Immature natural killer cell (primary cell): ENCODE measurements at regions not wholly inside any gene's neighbourhood (a gene's known extent, or its start where the extent isn't known, plus 50 kb on each side); places are given as distances from the start of the nearest gene placed in this dataset.
"Not testable (repeated sequence)": the region's sequence is repeated elsewhere in the genome, so short reads cannot be mapped to it uniquely, and the experiment has no call there.

ENCODE experiments used
- DNase-seq, 3 donors: peaks; one replicate each; pipeline ENCODE4 v3.0.0; 2022; ENCODE audit warnings: mixed read lengths in 1 of 3
- H3K27ac Mint-ChIP-seq, 6 donors: one replicate each; pipeline ENCODE4 v1.8.0; 2020; ENCODE audit warnings: mixed read lengths in 6 of 6, mild to moderate bottlenecking in 5 of 6, inconsistent platforms in 4 of 6, moderate library complexity in 3 of 6
- H3K27me3 Mint-ChIP-seq, 3 donors: one replicate each; pipeline ENCODE4 v1.8.0; 2020 to 2021; ENCODE audit warnings: low read depth in 3 of 3, mild to moderate bottlenecking in 3 of 3, mixed read lengths in 3 of 3, moderate library complexity in 3 of 3, inconsistent platforms in 1 of 3
- H3K36me3 Mint-ChIP-seq, 3 donors: one replicate each; pipeline ENCODE4 v1.8.0; 2020; ENCODE audit warnings: mixed read lengths in 3 of 3, inconsistent platforms in 2 of 3, mild to moderate bottlenecking in 2 of 3
- H3K4me1 Mint-ChIP-seq, 2 donors: one replicate each; pipeline ENCODE4 v1.8.0; 2020; ENCODE audit warnings: inconsistent platforms in 2 of 2, mild to moderate bottlenecking in 2 of 2, mixed read lengths in 2 of 2, moderate library complexity in 1 of 2
- H3K4me3 Mint-ChIP-seq, 5 donors: one replicate each; pipeline ENCODE4 v1.8.0; 2020; ENCODE audit warnings: mild to moderate bottlenecking in 5 of 5, mixed read lengths in 5 of 5, inconsistent platforms in 3 of 5, moderate library complexity in 3 of 5
- H3K9me3 Mint-ChIP-seq, 6 donors: one replicate each; pipeline ENCODE4 v1.8.0; 2020; ENCODE audit warnings: mild to moderate bottlenecking in 6 of 6, mixed read lengths in 6 of 6, inconsistent platforms in 4 of 6, moderate library complexity in 3 of 6

DNA sequence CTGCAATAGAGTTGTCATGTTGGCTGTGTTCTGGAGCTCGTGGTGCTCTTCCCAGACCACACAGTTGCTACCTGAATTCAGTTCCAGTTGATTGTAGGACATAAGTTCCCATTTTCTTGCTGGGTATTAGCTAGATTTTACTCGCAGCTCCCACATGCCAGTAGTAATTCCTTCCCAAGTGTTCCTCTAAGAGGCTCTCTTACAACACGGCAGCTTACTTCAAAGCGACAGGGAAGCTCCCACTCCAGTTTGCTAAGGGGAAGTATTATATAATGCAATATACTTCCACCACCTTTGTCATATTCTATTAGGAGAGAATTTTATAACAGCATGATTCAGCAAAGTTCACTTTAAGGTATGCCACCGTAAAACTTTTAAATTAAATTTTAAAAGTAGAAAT, 623.0 kb downstream of the SLCO4C1 start:
- no peak for DNase-seq
- Mint-ChIP-seq H3K4me3 (no peak overlapping the region), H3K27ac (no peak overlapping the region), H3K27me3 (no peaks in the 10 kb centered on the region), H3K9me3 (no peaks in the 10 kb centered on the region), H3K4me1 (no peaks in the 10 kb centered on the region), H3K36me3 (no peaks in the 10 kb centered on the region)

GRCh38 chr5:101664071-101664791, 631.9 kb downstream of the SLCO4C1 start:
- Mint-ChIP-seq H3K4me3 (no peak overlapping the region), H3K4me1 (no peaks in the 10 kb centered on the region), H3K9me3 (peaks cover 0 to 4% (median 0%) of the 10 kb centered on the region in 6 donors), H3K27ac (no peak overlapping the region), H3K36me3 (no peaks in the 10 kb centered on the region), H3K27me3 (no peaks in the 10 kb centered on the region)
- no peak for DNase-seq

DNA sequence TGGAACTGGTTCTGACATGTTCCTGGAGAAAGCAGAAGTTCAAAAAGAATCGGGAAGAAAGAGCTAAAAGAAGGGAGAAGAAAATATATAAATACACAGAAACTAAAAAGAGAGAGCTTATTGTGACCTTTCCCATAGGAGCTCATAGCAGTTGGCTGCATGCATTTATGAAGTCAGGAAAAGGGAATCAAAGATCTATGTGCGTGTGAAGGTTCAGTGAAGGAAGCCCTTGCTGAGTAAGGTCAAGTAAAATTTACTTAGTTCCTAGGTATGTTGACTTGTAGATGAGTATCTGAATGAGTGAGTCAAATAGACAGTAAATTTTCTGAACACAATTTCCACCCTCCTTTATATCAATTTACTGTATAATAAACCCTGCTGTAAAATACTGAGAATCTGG, 632.5 kb downstream of the SLCO4C1 start:
- Mint-ChIP-seq H3K27me3 (no peaks in the 10 kb centered on the region), H3K4me1 (no peaks in the 10 kb centered on the region), H3K4me3 (no peak overlapping the region), H3K27ac (no peak overlapping the region), H3K9me3 (peaks cover 0 to 4% (median 0%) of the 10 kb centered on the region in 6 donors), H3K36me3 (no peaks in the 10 kb centered on the region)
- DNase-seq: no peak

DNA sequence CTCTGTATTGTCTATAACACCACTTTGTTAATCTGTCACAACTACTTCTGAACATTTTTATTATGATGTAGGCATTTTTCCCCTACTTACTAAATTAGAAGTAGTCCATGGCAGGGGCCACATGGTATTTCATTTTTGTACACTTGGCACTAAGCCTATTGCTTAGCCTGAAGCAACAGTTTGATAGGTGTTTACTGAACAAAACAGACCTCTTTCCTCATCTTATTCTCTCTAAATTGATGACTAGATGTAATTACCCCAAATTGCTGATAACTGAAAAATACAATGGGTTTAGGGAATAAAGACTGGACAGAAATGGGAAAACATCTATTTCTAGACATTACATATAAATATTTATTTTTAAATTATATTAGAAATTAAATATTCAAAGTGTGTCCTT, 633.8 kb downstream of the SLCO4C1 start:
- Mint-ChIP-seq H3K9me3 (peaks cover 0 to 4% (median 0%) of the 10 kb centered on the region in 6 donors), H3K27ac (no peak overlapping the region), H3K4me1 (no peaks in the 10 kb centered on the region), H3K36me3 (no peaks in the 10 kb centered on the region), H3K27me3 (peaks cover 0 to 1% (median 0%) of the 10 kb centered on the region in 3 donors), H3K4me3 (no peak overlapping the region)
- DNase-seq: no peak

- no peak overlapping the region for H3K4me3 Mint-ChIP-seq
- H3K4me1 Mint-ChIP-seq: no peaks in the 10 kb centered on the region
- H3K36me3 Mint-ChIP-seq: no peaks in the 10 kb centered on the region
- no peak overlapping the region for H3K27ac Mint-ChIP-seq
- H3K27me3 Mint-ChIP-seq: peaks cover 0 to 2% (median 1%) of the 10 kb centered on the region in 3 donors
- DNase-seq: no peak
- peaks cover 0 to 4% (median 1%) of the 10 kb centered on the region in 6 donors for H3K9me3 Mint-ChIP-seq
Observed at GRCh38 chr5:101658433-101658832, 637.7 kb downstream of the SLCO4C1 start.

GRCh38 chr5:101653996-101654395, 642.1 kb downstream of the SLCO4C1 start:
- Mint-ChIP-seq H3K27me3 (peaks cover 0 to 3% (median 1%) of the 10 kb centered on the region in 3 donors), H3K4me1 (no peaks in the 10 kb centered on the region), H3K36me3 (no peaks in the 10 kb centered on the region), H3K27ac (no peak overlapping the region), H3K4me3 (no peak overlapping the region), H3K9me3 (peaks cover 0 to 4% (median 1%) of the 10 kb centered on the region in 6 donors)
- DNase-seq: no peak

GRCh38 chr5:101647861-101648260, 648.2 kb downstream of the SLCO4C1 start:
- Mint-ChIP-seq H3K27me3 (peaks cover 0 to 2% (median 0%) of the 10 kb centered on the region in 3 donors), H3K4me1 (no peaks in the 10 kb centered on the region), H3K9me3 (no peaks in the 10 kb centered on the region), H3K4me3 (no peak overlapping the region), H3K27ac (no peak overlapping the region), H3K36me3 (no peaks in the 10 kb centered on the region)
- no peak for DNase-seq

GRCh38 chr5:101643794-101644193, 652.3 kb downstream of the SLCO4C1 start:
- no peak for DNase-seq
- no peak overlapping the region for H3K27ac Mint-ChIP-seq
- H3K9me3 Mint-ChIP-seq: no peaks in the 10 kb centered on the region
- H3K4me1 Mint-ChIP-seq: no peaks in the 10 kb centered on the region
- H3K36me3 Mint-ChIP-seq: no peaks in the 10 kb centered on the region
- no peaks in the 10 kb centered on the region for H3K27me3 Mint-ChIP-seq
- H3K4me3 Mint-ChIP-seq: no peak overlapping the region

GRCh38 chr5:101637599-101637998, 658.5 kb downstream of the SLCO4C1 start:
- peaks cover 0 to 2% (median 0%) of the 10 kb centered on the region in 3 donors for H3K27me3 Mint-ChIP-seq
- H3K4me1 Mint-ChIP-seq: no peaks in the 10 kb centered on the region
- DNase-seq: no peak
- no peaks in the 10 kb centered on the region for H3K36me3 Mint-ChIP-seq
- H3K4me3 Mint-ChIP-seq: no peak overlapping the region
- H3K9me3 Mint-ChIP-seq: peaks cover 0 to 3% (median 0%) of the 10 kb centered on the region in 6 donors
- H3K27ac Mint-ChIP-seq: no peak overlapping the region

GRCh38 chr5:101627770-101628169, 668.3 kb downstream of the SLCO4C1 start:
- peaks cover 0 to 12% (median 6%) of the 10 kb centered on the region in 6 donors for H3K9me3 Mint-ChIP-seq
- not testable (repeated sequence) for H3K36me3 Mint-ChIP-seq, DNase-seq, H3K4me1 Mint-ChIP-seq, H3K4me3 Mint-ChIP-seq, H3K27me3 Mint-ChIP-seq, H3K27ac Mint-ChIP-seq

GRCh38 chr5:101626572-101626971, 669.5 kb downstream of the SLCO4C1 start:
- Mint-ChIP-seq H3K27ac (no peak overlapping the region), H3K27me3 (peaks cover 0 to 2% (median 0%) of the 10 kb centered on the region in 3 donors), H3K36me3 (no peaks in the 10 kb centered on the region), H3K4me3 (no peak overlapping the region), H3K4me1 (no peaks in the 10 kb centered on the region), H3K9me3 (peaks cover 0 to 8% (median 4%) of the 10 kb centered on the region in 6 donors)
- no peak for DNase-seq

DNA sequence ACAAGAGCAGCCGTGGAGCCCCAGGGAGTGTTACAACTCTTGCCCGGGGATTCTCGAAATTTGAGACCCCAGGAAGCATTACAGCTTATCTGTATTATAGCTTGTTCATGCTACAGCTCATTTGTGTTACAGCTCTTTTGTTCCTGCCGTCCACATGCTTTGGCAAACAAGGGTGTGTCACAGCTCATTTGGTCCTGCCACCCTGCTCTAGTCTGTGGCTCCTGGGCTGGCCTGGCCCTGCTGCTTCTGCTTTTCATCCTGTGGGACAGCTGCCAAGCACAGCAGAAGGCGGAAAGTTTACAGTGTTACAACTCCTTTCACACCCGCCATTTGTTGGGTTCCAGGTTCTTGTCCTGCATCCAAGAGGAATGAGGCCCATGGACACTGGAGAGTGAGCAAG, 685.0 kb downstream of the SLCO4C1 start:
- DNase-seq: no peak
- Mint-ChIP-seq H3K4me1 (no peaks in the 10 kb centered on the region), H3K27ac (no peak overlapping the region), H3K9me3 (peaks cover 0 to 8% (median under 1%) of the 10 kb centered on the region in 6 donors), H3K27me3 (peaks cover 0 to 1% (median 0%) of the 10 kb centered on the region in 3 donors), H3K4me3 (no peak overlapping the region), H3K36me3 (no peaks in the 10 kb centered on the region)

DNA sequence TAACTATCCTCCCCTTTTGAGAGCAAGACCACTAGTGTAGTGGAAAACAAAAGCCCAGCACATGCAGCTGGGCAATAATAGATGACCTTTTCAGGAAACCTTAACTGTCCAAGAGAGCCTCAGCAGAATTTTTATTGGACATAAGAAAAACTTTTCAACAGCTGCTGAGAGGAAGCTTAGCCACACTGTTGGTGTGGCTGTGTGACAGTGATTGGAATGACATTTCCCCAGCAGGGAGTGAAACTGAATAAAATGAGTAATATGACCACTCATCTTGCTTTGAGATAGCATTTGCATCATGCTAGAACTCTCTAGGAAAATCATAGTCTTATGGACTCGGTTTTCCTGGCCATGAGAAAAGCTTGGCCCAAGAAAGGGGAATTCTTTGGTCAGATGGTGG, 687.8 kb downstream of the SLCO4C1 start:
- H3K9me3 Mint-ChIP-seq: peaks cover 0 to 4% (median 0%) of the 10 kb centered on the region in 6 donors
- no peak overlapping the region for H3K27ac Mint-ChIP-seq
- DNase-seq: no peak
- no peaks in the 10 kb centered on the region for H3K36me3 Mint-ChIP-seq
- H3K27me3 Mint-ChIP-seq: peaks cover 0 to 3% (median 0%) of the 10 kb centered on the region in 3 donors
- no peak overlapping the region for H3K4me3 Mint-ChIP-seq
- H3K4me1 Mint-ChIP-seq: no peaks in the 10 kb centered on the region

DNA sequence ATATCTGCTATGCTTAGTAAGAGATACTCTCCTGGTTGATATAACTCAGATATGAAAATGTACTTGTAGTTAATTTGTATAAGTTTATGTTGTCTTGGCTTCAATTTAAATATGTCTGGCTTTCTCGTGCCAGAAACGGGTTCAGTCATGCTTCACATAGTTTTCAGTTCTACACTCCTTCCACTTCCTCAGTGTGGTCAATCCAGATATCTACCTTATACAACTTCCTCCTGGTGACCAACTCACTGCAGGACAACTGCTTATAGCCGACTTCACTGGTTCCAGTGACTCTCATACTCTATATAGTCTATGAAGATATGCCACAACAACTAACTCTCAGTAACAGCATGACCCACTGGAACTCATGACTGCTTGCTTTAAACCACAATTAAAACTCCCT, 690.4 kb downstream of the SLCO4C1 start:
- Mint-ChIP-seq H3K9me3 (peaks cover 0 to 4% (median 0%) of the 10 kb centered on the region in 6 donors), H3K27me3 (peaks cover 0 to 3% (median 0%) of the 10 kb centered on the region in 3 donors), H3K4me1 (no peaks in the 10 kb centered on the region), H3K36me3 (no peaks in the 10 kb centered on the region), H3K4me3 (no peak overlapping the region), H3K27ac (no peak overlapping the region)
- no peak for DNase-seq

DNA sequence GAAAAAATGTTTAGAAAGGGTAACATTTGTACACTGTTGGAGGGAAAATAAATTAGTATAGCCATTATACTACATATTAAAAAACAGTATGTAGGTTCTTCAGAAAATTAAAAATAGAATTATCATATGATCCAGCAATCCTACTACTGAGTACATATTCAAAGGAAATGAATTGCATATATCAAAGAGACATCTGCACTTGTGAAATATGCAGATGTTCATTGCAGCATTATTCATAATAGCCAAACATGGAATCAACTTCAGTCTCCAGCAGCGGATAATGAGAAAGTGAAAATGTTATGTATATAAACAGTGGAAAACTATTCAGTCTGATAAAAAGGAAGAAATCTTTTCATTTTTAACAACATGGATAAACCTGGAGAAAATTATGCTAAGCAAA, 695.5 kb downstream of the SLCO4C1 start:
- H3K27ac Mint-ChIP-seq: no peak overlapping the region
- no peak overlapping the region for H3K4me3 Mint-ChIP-seq
- peaks cover 2 to 24% (median 7%) of the 10 kb centered on the region in 6 donors for H3K9me3 Mint-ChIP-seq
- H3K36me3 Mint-ChIP-seq: peaks cover 0 to 4% (median 0%) of the 10 kb centered on the region in 3 donors
- no peaks in the 10 kb centered on the region for H3K4me1 Mint-ChIP-seq
- peaks cover 0 to 1% (median 0%) of the 10 kb centered on the region in 3 donors for H3K27me3 Mint-ChIP-seq
- DNase-seq: no peak
